Thyroid gland (tissue), 4 donors: ENCODE measurements at regions not wholly inside any gene's neighbourhood (a gene's known extent, or its start where the extent isn't known, plus 50 kb on each side); places are given as distances from the start of the nearest gene placed in this dataset.

ENCODE experiments used
- DNase-seq, 2 donors: peaks; one replicate each; pipeline ENCODE4 v3.0.0-alpha.2; 2019
- H3K27ac ChIP-seq, 3 donors: fragments of 200-600 bp; sonication (generic); 1 replicate in 2 of 3; 2 replicates in 1 of 3; pipeline ENCODE4 v1.5.1; 2016 to 2019; ENCODE audit warnings: mild to moderate bottlenecking in 1 of 3, moderate library complexity in 1 of 3
- H3K27me3 ChIP-seq: fragments of 200-600 bp; sonication (generic); one replicate; pipeline ENCODE4 v1.5.1; 2019
- H3K36me3 ChIP-seq, 2 donors: fragments of 200-600 bp; sonication (generic); one replicate each; pipeline ENCODE4 v1.5.1; 2016 to 2019
- H3K4me1 ChIP-seq, 2 donors: fragments of 200-600 bp; sonication (generic); one replicate each; pipeline ENCODE4 v1.5.1; 2017 to 2019
- H3K4me3 ChIP-seq, 3 donors: fragments of 200-600 bp; sonication (generic); replicated peaks in 1 of 3; 1 replicate in 2 of 3; 2 replicates in 1 of 3; pipeline ENCODE4 v1.5.1; 2016; ENCODE audit warnings: mild to moderate bottlenecking in 1 of 3
- H3K9me3 ChIP-seq: fragments of 200-600 bp; sonication (generic); one replicate; pipeline ENCODE4 v1.5.1; 2017
- CTCF ChIP-seq, 6 experiments: fragments of 200-600 bp in 3 of 6; fragments of 450-650 bp in 3 of 6; sonication (generic) in 3 of 6; IDR thresholded peaks; one replicate each; pipeline ENCODE4 v1.5.1; 2016 to 2019; ENCODE audit warnings: antibody characterized with exemption in 6 of 6, mild to moderate bottlenecking in 2 of 6, inconsistent platforms in 1 of 6, moderate library complexity in 1 of 6
- POLR2A ChIP-seq, 2 donors: fragments of 450-650 bp; IDR thresholded peaks; one replicate each; pipeline ENCODE4 v1.6.1; 2017; ENCODE audit warnings: antibody characterized with exemption in 2 of 2, mild to moderate bottlenecking in 2 of 2, moderate library complexity in 1 of 2
- WGBS, 2 donors: methylation state at CpG; one replicate each; pipeline ENCODE4 v1.1.5; 2017; 5-methylcytosine and 5-hydroxymethylcytosine counted together
- intact Hi-C: fragments of 100-400 bp; cut with DNase I; formaldehyde crosslinking; loops from one replicate; pipeline ENCODE4 v1.15.1; 2023

GRCh38 chr6:115832186-115832585 is 228.5 kb downstream of the FRK start:
- Histone ChIP-seq H3K9me3 (no peaks in the 10 kb centered on the region), H3K4me3 (no peak overlapping the region), H3K27me3 (no peaks in the 10 kb centered on the region), H3K36me3 (no peaks in the 10 kb centered on the region), H3K27ac (no peak overlapping the region), H3K4me1 (no peaks in the 10 kb centered on the region)
- DNase-seq: no peak
- 96 to 100% methylated on average over 1 of the region's 1 CpG for WGBS, 2 donors
- intact Hi-C loops: no loop called here
- TF ChIP-seq POLR2A (IDR thresholded peaks at IDR 0.05): no peak
- no peak for TF ChIP-seq CTCF (IDR thresholded peaks at IDR 0.05)

GRCh38 chr6:115830895-115831294 is 229.8 kb downstream of the FRK start:
- intact Hi-C loops: no loop called here
- H3K36me3 ChIP-seq: no peaks in the 10 kb centered on the region
- no peak overlapping the region for H3K4me3 ChIP-seq
- H3K9me3 ChIP-seq: no peaks in the 10 kb centered on the region
- no peaks in the 10 kb centered on the region for H3K27me3 ChIP-seq
- WGBS, 2 donors: 53 to 66% methylated on average over 2 of the region's 2 CpGs
- H3K27ac ChIP-seq: no peak overlapping the region
- TF ChIP-seq CTCF (IDR thresholded peaks at IDR 0.05) (no peak), POLR2A (IDR thresholded peaks at IDR 0.05) (no peak)
- DNase-seq: no peak
- no peaks in the 10 kb centered on the region for H3K4me1 ChIP-seq

GRCh38 chr6:115821798-115822197 is 238.9 kb downstream of the FRK start:
- Histone ChIP-seq H3K36me3 (no peaks in the 10 kb centered on the region), H3K27ac (no peak overlapping the region), H3K9me3 (no peaks in the 10 kb centered on the region), H3K27me3 (no peaks in the 10 kb centered on the region), H3K4me1 (no peaks in the 10 kb centered on the region), H3K4me3 (no peak overlapping the region)
- TF ChIP-seq CTCF (IDR thresholded peaks at IDR 0.05): no peak
- TF ChIP-seq POLR2A (IDR thresholded peaks at IDR 0.05): no peak
- intact Hi-C loops: no loop called here
- WGBS, 2 donors: 67 to 90% methylated on average over 2 of the region's 2 CpGs
- DNase-seq: no peak

GRCh38 chr6:115819506-115819905 is 241.2 kb downstream of the FRK start:
- no peak overlapping the region for H3K27ac ChIP-seq
- H3K36me3 ChIP-seq: no peaks in the 10 kb centered on the region
- H3K27me3 ChIP-seq: no peaks in the 10 kb centered on the region
- DNase-seq: no peak
- H3K9me3 ChIP-seq: no peaks in the 10 kb centered on the region
- H3K4me3 ChIP-seq: no peak overlapping the region
- TF ChIP-seq POLR2A (IDR thresholded peaks at IDR 0.05) (no peak), CTCF (IDR thresholded peaks at IDR 0.05) (no peak)
- H3K4me1 ChIP-seq: no peaks in the 10 kb centered on the region
- intact Hi-C loops: no loop called here
- 78 to 87% methylated on average over 4 of the region's 4 CpGs for WGBS, 2 donors

- TF ChIP-seq CTCF (IDR thresholded peaks at IDR 0.05): no peak
- TF ChIP-seq POLR2A (IDR thresholded peaks at IDR 0.05): no peak
- H3K4me3 ChIP-seq: no peak overlapping the region
- no peaks in the 10 kb centered on the region for H3K27me3 ChIP-seq
- H3K27ac ChIP-seq: no peak overlapping the region
- no peaks in the 10 kb centered on the region for H3K9me3 ChIP-seq
- WGBS, 2 donors: 39 to 45% methylated on average over 2 of the region's 2 CpGs
- intact Hi-C loops: no loop called here
- DNase-seq: no peak
- no peaks in the 10 kb centered on the region for H3K4me1 ChIP-seq
- H3K36me3 ChIP-seq: no peaks in the 10 kb centered on the region
These were observed 243.5 kb downstream of the FRK start for GRCh38 chr6:115817161-115817560.
